OCI-LY1 (cell line): ENCODE measurements at regions not wholly inside any gene's neighbourhood (a gene's known extent, or its start where the extent isn't known, plus 50 kb on each side); places are given as distances from the start of the nearest gene placed in this dataset.

Experiments
- CTCF ChIP-seq: fragments of 200-600 bp; sonication (generic), shearing (Covaris generic); IDR thresholded peaks from 2 replicates; pipeline ENCODE4 v1.5.1; 2017; ENCODE audit warnings: mild to moderate bottlenecking, antibody characterized with exemption, low read length, moderate library complexity, mixed read lengths
- EZH2 ChIP-seq: fragments of 200-600 bp; sonication (generic), shearing (Covaris generic); IDR thresholded peaks from 2 replicates; pipeline ENCODE4 v1.8.0; 2017; ENCODE audit warnings: borderline replicate concordance, mixed run types, mild to moderate bottlenecking, antibody characterized with exemption, low read length, moderate library complexity, mixed read lengths

GRCh38 chr3:147699175-147699838 lies 290.1 kb downstream of the ZIC1 start:
- no peak for TF ChIP-seq CTCF
- no peak for TF ChIP-seq EZH2
